K562 (cell line): ENCODE measurements at regions not wholly inside any gene's neighbourhood (a gene's known extent, or its start where the extent isn't known, plus 50 kb on each side); places are given as distances from the start of the nearest gene placed in this dataset.

Experiments used
- ATAC-seq: fragments of 200-7000 bp; cut with Tn5 transposase; 3 replicates; pipeline ENCODE4 v1.9.1; 2020; ENCODE audit warnings: moderate library complexity
- BruUV-seq: library from RNA; stranded (reverse); fragments of 400-500 nt; replicated peaks from 2 replicates; lab custom pipeline; 2021; lab: Mats Ljungman, UMichigan
- CTCF ChIA-PET: fragments of 300-600 bp; formaldehyde crosslinking; extraction: SDS; loops from one replicate; lab custom pipeline; 2021; ENCODE audit warnings: low intra/inter-chr PET ratio; lab: Yijun Ruan, JAX
- POLR2A ChIA-PET: fragments of 300-600, 350-650 bp; sonication (Branson Sonifier 250); formaldehyde crosslinking; extraction: SDS; loops from one replicate; lab custom pipeline; 2021; ENCODE audit warnings: antibody characterized with exemption, inconsistent platforms; lab: Yijun Ruan, JAX
- DNase-seq, 4 experiments: peaks; one replicate each; pipeline versions ENCODE4 v3.0.0 to v3.0.0-alpha.2; 2011 to 2018; ENCODE audit warnings: low spot score in 3 of 4, mixed read lengths in 3 of 4; ENCODE audit errors: extremely low read depth in 1 of 4
- FAIRE-seq: peaks from 2 replicates; lab custom pipeline; 2011; peaks lifted over from hg19 to GRCh38; lab: Jason Lieb, UNC
- H2AFZ ChIP-seq: 2 replicates; pipeline ENCODE4 v1.6.0; 2011; ENCODE audit warnings: low read depth, low read length, control low read depth, inconsistent platforms
- H3K27ac ChIP-seq: fragments of 200-600 bp; 3 replicates; pipeline ENCODE4 v1.8.0; 2011; ENCODE audit warnings: low read depth, mild to moderate bottlenecking, control low read depth, inconsistent platforms, low read length, moderate library complexity, mixed read lengths; ENCODE audit errors: extremely low read depth
- H3K27me3 ChIP-seq, 2 experiments: fragments of 300-600 bp in 1 of 2; 2 replicates in 1 of 2; 3 replicates in 1 of 2; pipeline versions ENCODE4 v1.6.0 to v1.8.0; 2011; ENCODE audit warnings: inconsistent platforms in 2 of 2, low read length in 2 of 2, mild to moderate bottlenecking in 1 of 2, mixed read lengths in 1 of 2, moderate library complexity in 1 of 2; ENCODE audit not compliant: control insufficient read depth in 2 of 2, insufficient read depth in 2 of 2
- H3K36me3 ChIP-seq: fragments of 300-600 bp; 3 replicates; pipeline ENCODE4 v1.8.0; 2011; ENCODE audit warnings: mild to moderate bottlenecking, low read length, inconsistent platforms; ENCODE audit not compliant: control insufficient read depth, insufficient read depth
- H3K4me1 ChIP-seq, 2 experiments: fragments of 200-600 bp in 1 of 2; replicated peaks in 1 of 2; 2 replicates in 1 of 2; 3 replicates in 1 of 2; pipeline versions ENCODE4 v1.5.1 to v1.8.0; 2011; ENCODE audit warnings: inconsistent platforms in 2 of 2, low read length in 2 of 2, mild to moderate bottlenecking in 1 of 2, mixed read lengths in 1 of 2, moderate library complexity in 1 of 2; ENCODE audit not compliant: control insufficient read depth in 2 of 2, insufficient read depth in 2 of 2
- H3K4me2 ChIP-seq: 2 replicates; pipeline ENCODE4 v1.6.1; 2011; ENCODE audit warnings: low read length, control low read depth, inconsistent platforms, mixed read lengths; ENCODE audit not compliant: insufficient read depth
- H3K4me3 ChIP-seq: fragments of 200-600 bp; sonication (generic), shearing (Covaris generic); 2 replicates; pipeline ENCODE4 v1.5.1; 2016; ENCODE audit warnings: control low read depth, inconsistent platforms
- H3K79me2 ChIP-seq: fragments of 200-600 bp; 3 replicates; pipeline ENCODE4 v1.8.0; 2011; ENCODE audit warnings: low read length, inconsistent platforms; ENCODE audit not compliant: control insufficient read depth, insufficient read depth
- H3K9ac ChIP-seq, 2 experiments: 2 replicates each; pipeline versions ENCODE4 v1.6.0 to v1.6.1; 2011; ENCODE audit warnings: low read depth in 2 of 2, low read length in 2 of 2, control low read depth in 1 of 2, inconsistent platforms in 1 of 2, mild to moderate bottlenecking in 1 of 2, mixed read lengths in 1 of 2; ENCODE audit not compliant: insufficient read depth in 1 of 2
- H3K9me1 ChIP-seq: one replicate; pipeline ENCODE4 v1.6.0; 2011; ENCODE audit warnings: inconsistent platforms, mild to moderate bottlenecking, low read length, moderate library complexity; ENCODE audit not compliant: control insufficient read depth, insufficient read depth
- H3K9me3 ChIP-seq: replicated peaks from 2 replicates; pipeline ENCODE4 v1.5.1; 2011; ENCODE audit warnings: low read depth, low read length, inconsistent platforms; ENCODE audit not compliant: control insufficient read depth, insufficient read depth
- H4K20me1 ChIP-seq: replicated peaks from 2 replicates; pipeline ENCODE4 v1.6.1; 2011; ENCODE audit warnings: low read length, inconsistent platforms, mixed read lengths; ENCODE audit not compliant: control insufficient read depth, insufficient read depth
- ATF6 ChIP-seq: sonication (generic); formaldehyde crosslinking; IDR thresholded peaks from 2 replicates; pipeline ENCODE4 v1.4.0; 2020; ENCODE audit warnings: mild to moderate bottlenecking, missing genetic modification reagents
- CHD1 ChIP-seq: fragments of 200-600 bp; sonication (generic); IDR thresholded peaks from one replicate; pipeline ENCODE4 v1.6.1; 2012; ENCODE audit warnings: mild to moderate bottlenecking, moderate library complexity, low read length, inconsistent platforms
- CREBBP ChIP-seq: IDR thresholded peaks from one replicate; pipeline ENCODE4 v1.6.1; 2012; ENCODE audit warnings: low read depth, mild to moderate bottlenecking, control low read depth, inconsistent platforms, low read length
- HNRNPH1 ChIP-seq: fragments of 200-400 bp; formaldehyde crosslinking; optimal IDR thresholded peaks from 2 replicates; pipeline ENCODE3; 2017; ENCODE audit warnings: low read depth, mild to moderate bottlenecking, low read length, moderate library complexity
- TCF7L2 ChIP-seq: fragments of 150-350 bp; IDR thresholded peaks from 2 replicates; pipeline ENCODE4 v1.6.1; 2016; ENCODE audit warnings: low read depth, mild to moderate bottlenecking, low read length, moderate library complexity
- ZNF174 ChIP-seq: fragments of 250-450 bp; sonication (Bioruptor Pico); IDR thresholded peaks from 2 replicates; pipeline ENCODE4 v1.4.0; 2020; ENCODE audit warnings: mild to moderate bottlenecking
- ZNF436 ChIP-seq: fragments of 250-450, 450-650 bp; sonication (Bioruptor Pico); formaldehyde crosslinking; IDR thresholded peaks from 2 replicates; pipeline ENCODE4 v1.7.0; 2020; ENCODE audit warnings: mild to moderate bottlenecking
- ZNF561 ChIP-seq: fragments of 450-650 bp; formaldehyde crosslinking; conservative IDR thresholded peaks from 2 replicates; pipeline ENCODE4 v1.4.0; 2020; ENCODE audit warnings: mild to moderate bottlenecking, moderate library complexity
- WGBS: fragments of 100-300 bp; shearing (Covaris generic); methylation state at CpG from one replicate; pipeline ENCODE4 v1.1.6; 2016; ENCODE audit warnings: low coverage, mixed read lengths; ENCODE audit not compliant: insufficient coverage; ENCODE audit errors: missing lambda C conversion rate; 5-methylcytosine and 5-hydroxymethylcytosine counted together
- in situ Hi-C: fragments of 300-500 bp; cut with MboI; formaldehyde crosslinking; loops from 4 replicates; pipeline ENCODE4 v1.15.0; 2018; ENCODE audit warnings: inconsistent platforms, mixed read lengths
- intact Hi-C: fragments of 100-400 bp; cut with micrococcal nuclease; formaldehyde crosslinking; loops from 2 replicates; pipeline ENCODE4 v1.14.2; 2022
- TF ChIP-seq, protein P1 (sequence below): sonication (generic); formaldehyde crosslinking; IDR thresholded peaks from 2 replicates; pipeline ENCODE4 v1.8.0; 2022; ENCODE audit warnings: missing genetic modification reagents, mild to moderate bottlenecking, moderate library complexity, borderline replicate concordance

GRCh38 chr14:86770186-86770585 is 1222.8 kb downstream of the GALC start:
- no peak for FAIRE-seq
- TF ChIP-seq HNRNPH1: no peak
- no peak for TF ChIP-seq ATF6 (CRISPR knock-in tag)
- TF ChIP-seq ZNF436: no peak
- TF ChIP-seq CREBBP: no peak
- no peak for TF ChIP-seq ZNF174 (CRISPR knock-in tag)
- TF ChIP-seq, protein P1, sequence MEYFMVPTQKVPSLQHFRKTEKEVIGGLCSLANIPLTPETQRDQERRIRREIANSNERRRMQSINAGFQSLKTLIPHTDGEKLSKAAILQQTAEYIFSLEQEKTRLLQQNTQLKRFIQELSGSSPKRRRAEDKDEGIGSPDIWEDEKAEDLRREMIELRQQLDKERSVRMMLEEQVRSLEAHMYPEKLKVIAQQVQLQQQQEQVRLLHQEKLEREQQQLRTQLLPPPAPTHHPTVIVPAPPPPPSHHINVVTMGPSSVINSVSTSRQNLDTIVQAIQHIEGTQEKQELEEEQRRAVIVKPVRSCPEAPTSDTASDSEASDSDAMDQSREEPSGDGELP: no peak
- no peak for TF ChIP-seq TCF7L2
- no peak for TF ChIP-seq CHD1
- TF ChIP-seq ZNF561: no peak
- Histone ChIP-seq H3K79me2 (no peaks in the 10 kb centered on the region), H3K4me2 (no peak overlapping the region), H3K9me1 (no peaks in the 10 kb centered on the region), H3K4me3 (no peak overlapping the region), H3K27ac (no peak overlapping the region), H3K36me3 (no peaks in the 10 kb centered on the region), H3K4me1 (no peaks in the 10 kb centered on the region), H3K9ac (no peak overlapping the region), H3K27me3 (no peaks in the 10 kb centered on the region), H3K9me3 (no peaks in the 10 kb centered on the region), H2AFZ (no peak overlapping the region), H4K20me1 (no peaks in the 10 kb centered on the region)
- ATAC-seq: no peak
- no peak for DNase-seq
- intact Hi-C loops (no loop called here), in situ Hi-C loops (no loop called here)
- CTCF ChIA-PET: no interaction called here
- POLR2A ChIA-PET: no interaction called here
- no TSS peak for BruUV-seq
- whole genome bisulfite sequencing: 3% methylated on average over 3 of the region's 3 CpGs
